HCT116 (cell line): ENCODE measurements at regions not wholly inside any gene's neighbourhood (a gene's known extent, or its start where the extent isn't known, plus 50 kb on each side); places are given as distances from the start of the nearest gene placed in this dataset.

Experiments
- EZH2phosphoT487 ChIP-seq: fragments of 200-600 bp; IDR thresholded peaks from 2 replicates; pipeline ENCODE4 v1.6.1; 2018; ENCODE audit warnings: antibody characterized with exemption, borderline replicate concordance
- POLR2A ChIP-seq: IDR thresholded peaks from 2 replicates; pipeline ENCODE4 v1.7.0; 2011; ENCODE audit warnings: borderline replicate concordance; ENCODE audit not compliant: insufficient read depth, insufficient read length; ENCODE audit errors: extremely low read depth
- POLR2AphosphoS5 ChIP-seq: IDR thresholded peaks from 2 replicates; pipeline ENCODE4 v1.6.1; 2011; ENCODE audit warnings: mild to moderate bottlenecking, low read depth, low read length, moderate library complexity
- ZNF274 ChIP-seq: fragments of 200-500 bp; sonication (Bioruptor generic); IDR thresholded peaks from 2 replicates; pipeline ENCODE4 v1.6.1; 2014; ENCODE audit warnings: mild to moderate bottlenecking, low read depth, low read length, inconsistent platforms
- TF ChIP-seq, protein P1 (sequence below), 3 experiments: fragments of 200-600 bp in 1 of 3; sonication (generic) in 1 of 3; IDR thresholded peaks in 2 of 3; conservative IDR thresholded peaks in 1 of 3; 2 replicates each; pipeline ENCODE4 v1.5.1; 2012 to 2017; ENCODE audit warnings: low read depth in 2 of 3, low read length in 2 of 3, antibody characterized with exemption in 1 of 3, borderline replicate concordance in 1 of 3, control low read depth in 1 of 3, mild to moderate bottlenecking in 1 of 3, mixed read lengths in 1 of 3, mixed run types in 1 of 3, moderate library complexity in 1 of 3; ENCODE audit not compliant: insufficient read depth in 1 of 3
- TF ChIP-seq, protein P2 (sequence below): IDR thresholded peaks from 2 replicates; pipeline ENCODE4 v1.6.1; 2012; ENCODE audit warnings: low read depth
- TF ChIP-seq, protein P3 (sequence below): IDR thresholded peaks from 2 replicates; pipeline ENCODE4 v1.6.1; 2012
- TF ChIP-seq, protein P4 (sequence below): IDR thresholded peaks from 2 replicates; pipeline ENCODE4 v1.6.1; 2012

DNA sequence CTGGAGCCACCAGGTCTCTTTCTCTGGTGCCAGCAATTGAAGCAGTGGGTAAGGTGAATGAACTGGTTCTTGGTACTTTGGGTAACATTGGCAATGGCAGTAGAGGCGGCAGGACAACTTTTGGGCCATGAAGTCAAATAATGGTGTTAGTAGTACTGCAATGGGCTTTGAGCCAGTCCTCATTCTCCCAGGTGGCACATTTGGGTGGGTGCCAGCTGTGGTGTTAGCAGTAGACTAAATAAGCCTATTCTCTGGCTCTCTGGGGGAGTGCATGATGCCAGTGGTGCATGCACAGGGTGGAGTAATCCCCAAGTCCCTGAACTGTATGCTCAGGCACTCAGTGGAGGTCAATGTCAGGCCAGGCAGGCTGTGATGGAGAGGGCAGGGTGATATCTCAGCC, 120.2 kb upstream of the LRRTM4 start:
- no peak for TF ChIP-seq POLR2AphosphoS5
- TF ChIP-seq, protein P1, sequence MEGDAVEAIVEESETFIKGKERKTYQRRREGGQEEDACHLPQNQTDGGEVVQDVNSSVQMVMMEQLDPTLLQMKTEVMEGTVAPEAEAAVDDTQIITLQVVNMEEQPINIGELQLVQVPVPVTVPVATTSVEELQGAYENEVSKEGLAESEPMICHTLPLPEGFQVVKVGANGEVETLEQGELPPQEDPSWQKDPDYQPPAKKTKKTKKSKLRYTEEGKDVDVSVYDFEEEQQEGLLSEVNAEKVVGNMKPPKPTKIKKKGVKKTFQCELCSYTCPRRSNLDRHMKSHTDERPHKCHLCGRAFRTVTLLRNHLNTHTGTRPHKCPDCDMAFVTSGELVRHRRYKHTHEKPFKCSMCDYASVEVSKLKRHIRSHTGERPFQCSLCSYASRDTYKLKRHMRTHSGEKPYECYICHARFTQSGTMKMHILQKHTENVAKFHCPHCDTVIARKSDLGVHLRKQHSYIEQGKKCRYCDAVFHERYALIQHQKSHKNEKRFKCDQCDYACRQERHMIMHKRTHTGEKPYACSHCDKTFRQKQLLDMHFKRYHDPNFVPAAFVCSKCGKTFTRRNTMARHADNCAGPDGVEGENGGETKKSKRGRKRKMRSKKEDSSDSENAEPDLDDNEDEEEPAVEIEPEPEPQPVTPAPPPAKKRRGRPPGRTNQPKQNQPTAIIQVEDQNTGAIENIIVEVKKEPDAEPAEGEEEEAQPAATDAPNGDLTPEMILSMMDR (IDR thresholded peaks at IDR 0.05 in 2 of 3, conservative IDR thresholded peaks at IDR 0.05 in 1 of 3; ENCODE audit: borderline replicate concordance in 1 of 3, insufficient read depth in 1 of 3, low read depth in 2 of 3, low read length in 2 of 3), result no peak
- TF ChIP-seq POLR2A, result no peak
- TF ChIP-seq ZNF274, result no peak
- TF ChIP-seq, protein P2, sequence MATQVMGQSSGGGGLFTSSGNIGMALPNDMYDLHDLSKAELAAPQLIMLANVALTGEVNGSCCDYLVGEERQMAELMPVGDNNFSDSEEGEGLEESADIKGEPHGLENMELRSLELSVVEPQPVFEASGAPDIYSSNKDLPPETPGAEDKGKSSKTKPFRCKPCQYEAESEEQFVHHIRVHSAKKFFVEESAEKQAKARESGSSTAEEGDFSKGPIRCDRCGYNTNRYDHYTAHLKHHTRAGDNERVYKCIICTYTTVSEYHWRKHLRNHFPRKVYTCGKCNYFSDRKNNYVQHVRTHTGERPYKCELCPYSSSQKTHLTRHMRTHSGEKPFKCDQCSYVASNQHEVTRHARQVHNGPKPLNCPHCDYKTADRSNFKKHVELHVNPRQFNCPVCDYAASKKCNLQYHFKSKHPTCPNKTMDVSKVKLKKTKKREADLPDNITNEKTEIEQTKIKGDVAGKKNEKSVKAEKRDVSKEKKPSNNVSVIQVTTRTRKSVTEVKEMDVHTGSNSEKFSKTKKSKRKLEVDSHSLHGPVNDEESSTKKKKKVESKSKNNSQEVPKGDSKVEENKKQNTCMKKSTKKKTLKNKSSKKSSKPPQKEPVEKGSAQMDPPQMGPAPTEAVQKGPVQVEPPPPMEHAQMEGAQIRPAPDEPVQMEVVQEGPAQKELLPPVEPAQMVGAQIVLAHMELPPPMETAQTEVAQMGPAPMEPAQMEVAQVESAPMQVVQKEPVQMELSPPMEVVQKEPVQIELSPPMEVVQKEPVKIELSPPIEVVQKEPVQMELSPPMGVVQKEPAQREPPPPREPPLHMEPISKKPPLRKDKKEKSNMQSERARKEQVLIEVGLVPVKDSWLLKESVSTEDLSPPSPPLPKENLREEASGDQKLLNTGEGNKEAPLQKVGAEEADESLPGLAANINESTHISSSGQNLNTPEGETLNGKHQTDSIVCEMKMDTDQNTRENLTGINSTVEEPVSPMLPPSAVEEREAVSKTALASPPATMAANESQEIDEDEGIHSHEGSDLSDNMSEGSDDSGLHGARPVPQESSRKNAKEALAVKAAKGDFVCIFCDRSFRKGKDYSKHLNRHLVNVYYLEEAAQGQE, result no peak
- TF ChIP-seq, protein P3, sequence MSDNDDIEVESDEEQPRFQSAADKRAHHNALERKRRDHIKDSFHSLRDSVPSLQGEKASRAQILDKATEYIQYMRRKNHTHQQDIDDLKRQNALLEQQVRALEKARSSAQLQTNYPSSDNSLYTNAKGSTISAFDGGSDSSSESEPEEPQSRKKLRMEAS, result no peak
- no peak for TF ChIP-seq EZH2phosphoT487
- TF ChIP-seq, protein P4, sequence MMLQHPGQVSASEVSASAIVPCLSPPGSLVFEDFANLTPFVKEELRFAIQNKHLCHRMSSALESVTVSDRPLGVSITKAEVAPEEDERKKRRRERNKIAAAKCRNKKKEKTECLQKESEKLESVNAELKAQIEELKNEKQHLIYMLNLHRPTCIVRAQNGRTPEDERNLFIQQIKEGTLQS, result no peak
